NCI-H146 treated with DMSO at 0.1 percent for 48 hours (cell line): ENCODE measurements at regions not wholly inside any gene's neighbourhood (a gene's known extent, or its start where the extent isn't known, plus 50 kb on each side); places are given as distances from the start of the nearest gene placed in this dataset.
"Not testable (repeated sequence)": the region's sequence is repeated elsewhere in the genome, so short reads cannot be mapped to it uniquely, and the experiment has no call there.

Experiments used
- DNase-seq: peaks from one replicate; lab custom pipeline; 2025; ENCODE audit not compliant: unreplicated experiment; lab: John Stamatoyannopoulos, UW

DNA sequence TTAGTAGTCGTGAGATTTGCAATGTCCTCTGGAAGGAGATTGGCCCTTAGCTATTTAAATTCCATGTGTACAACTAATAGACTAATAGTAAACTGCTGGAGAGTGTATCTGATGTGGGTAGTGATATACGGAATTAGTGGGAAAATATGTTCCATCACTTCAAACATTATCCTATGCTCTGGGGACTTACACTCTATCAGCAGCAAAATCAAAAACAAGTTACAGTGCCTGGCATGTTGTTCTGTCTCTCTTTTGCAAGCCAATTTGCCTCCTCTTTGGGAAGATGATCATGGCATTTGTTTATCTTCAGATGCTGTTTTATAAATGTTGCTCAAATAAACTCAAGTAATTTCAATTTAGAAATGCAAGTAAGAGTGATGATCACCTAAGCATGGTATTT is 311.9 kb upstream of the ACO1 start:
- DNase-seq = no peak

- no peak for DNase-seq
Measured at GRCh38 chr9:32092031-32092430, 292.4 kb upstream of the ACO1 start.

DNA sequence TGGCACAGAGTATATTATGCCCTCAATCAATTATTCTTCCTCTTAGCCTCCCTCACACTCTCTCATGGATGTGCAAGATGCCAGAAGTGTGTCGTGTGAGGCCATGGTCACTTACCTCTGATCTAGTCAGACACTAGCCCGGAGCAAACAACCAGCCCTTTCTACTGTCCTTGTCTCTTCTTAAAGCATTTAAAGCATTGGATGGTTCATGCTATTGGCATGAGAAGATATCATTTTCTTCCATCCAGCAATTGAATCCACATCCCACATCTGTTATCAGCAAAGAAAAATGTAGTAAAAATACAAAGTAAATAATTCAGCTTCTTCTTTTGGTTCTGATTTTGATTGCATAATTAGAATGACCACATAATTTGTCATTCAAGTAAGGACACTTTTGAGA is 267.2 kb upstream of the ACO1 start:
- DNase-seq = no peak

GRCh38 chr9:32128546-32128945 is 255.9 kb upstream of the ACO1 start:
- DNase-seq = no peak

GRCh38 chr9:32130709-32131108 is 253.7 kb upstream of the ACO1 start:
- DNase-seq = not testable (repeated sequence)

- no peak for DNase-seq
Measured at GRCh38 chr9:32136700-32137339, 247.6 kb upstream of the ACO1 start.

DNA sequence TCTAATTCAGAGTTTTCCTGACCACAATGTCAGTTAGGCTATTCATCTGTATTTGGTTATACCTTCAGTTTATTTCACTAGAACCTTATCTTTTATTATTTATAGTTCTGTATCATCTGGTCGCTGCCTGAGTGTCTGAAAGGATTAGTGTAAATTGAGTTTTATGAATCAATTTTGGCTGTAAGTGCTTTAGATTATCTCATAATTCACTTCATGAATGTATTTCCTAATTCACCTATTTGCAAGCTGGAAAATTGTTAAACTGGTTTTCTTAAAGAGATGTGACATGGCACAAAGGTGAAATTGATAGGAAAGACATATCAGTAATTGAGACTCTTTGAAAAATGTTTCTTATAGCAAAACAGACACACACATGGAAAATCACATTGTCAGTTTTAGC is 242.4 kb upstream of the ACO1 start:
- DNase-seq = no peak

GRCh38 chr9:32148553-32148952 is 235.9 kb upstream of the ACO1 start:
- DNase-seq = not testable (repeated sequence)

DNA sequence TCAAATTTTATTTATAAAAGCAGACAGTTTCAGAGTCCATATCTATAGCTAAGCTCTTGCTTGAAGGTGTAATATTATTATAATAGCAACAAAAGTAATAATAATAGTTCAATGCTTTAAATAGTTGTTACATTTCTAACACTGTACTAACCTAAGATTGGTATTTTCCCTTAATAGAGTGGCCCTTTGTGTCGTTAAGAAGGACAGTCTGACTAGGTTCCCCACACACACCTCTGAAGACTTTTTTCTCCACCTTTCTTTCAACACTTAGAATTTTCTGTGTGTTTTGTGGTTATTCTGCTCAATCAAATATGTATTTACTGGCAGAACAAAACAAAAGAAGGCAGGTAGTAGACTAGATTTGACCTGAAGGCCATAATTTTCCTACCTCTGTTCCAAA is 223.2 kb upstream of the ACO1 start:
- DNase-seq = no peak

GRCh38 chr9:32161720-32162119 is 222.7 kb upstream of the ACO1 start:
- no peak for DNase-seq

GRCh38 chr9:32166316-32166715 is 218.1 kb upstream of the ACO1 start:
- not testable (repeated sequence) for DNase-seq

DNA sequence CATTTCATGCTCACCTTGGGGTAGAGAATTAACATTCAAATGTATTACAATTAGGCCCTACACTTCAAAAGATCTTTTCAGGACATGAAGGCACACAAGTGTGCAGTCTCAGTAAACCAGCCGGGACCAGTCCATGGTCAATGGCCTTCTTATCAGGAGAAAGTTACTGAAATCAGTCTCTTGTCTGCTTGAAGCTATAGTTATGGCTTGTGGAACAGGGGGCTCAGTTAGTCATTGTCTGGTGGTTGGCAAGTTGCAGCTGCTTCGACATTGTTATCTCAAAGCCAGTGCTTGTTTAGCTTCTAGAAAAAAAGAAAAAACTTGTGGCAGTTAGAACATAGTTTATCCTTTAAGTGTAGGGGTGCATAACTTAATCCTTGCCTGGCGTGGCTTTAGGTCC is 213.1 kb upstream of the ACO1 start:
- DNase-seq = no peak

DNA sequence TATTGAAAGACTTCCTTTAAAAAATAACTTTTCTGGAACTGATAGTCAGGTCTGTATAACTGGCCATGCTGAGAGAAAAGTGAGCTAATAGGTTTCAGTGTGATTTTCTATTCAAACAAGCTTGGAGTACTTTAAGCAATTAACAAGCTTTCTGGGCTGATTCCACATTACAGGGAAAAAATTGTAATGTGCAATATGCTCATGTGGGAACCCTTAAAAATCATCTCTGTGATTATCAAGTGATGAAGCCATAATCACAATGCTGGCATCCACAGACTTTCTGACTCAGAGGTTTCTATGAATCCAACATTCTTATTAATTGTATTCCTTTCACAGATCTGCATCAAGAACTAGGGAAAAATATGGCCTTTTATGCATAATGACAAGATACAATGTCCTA is 212.2 kb upstream of the ACO1 start:
- no peak for DNase-seq

DNA sequence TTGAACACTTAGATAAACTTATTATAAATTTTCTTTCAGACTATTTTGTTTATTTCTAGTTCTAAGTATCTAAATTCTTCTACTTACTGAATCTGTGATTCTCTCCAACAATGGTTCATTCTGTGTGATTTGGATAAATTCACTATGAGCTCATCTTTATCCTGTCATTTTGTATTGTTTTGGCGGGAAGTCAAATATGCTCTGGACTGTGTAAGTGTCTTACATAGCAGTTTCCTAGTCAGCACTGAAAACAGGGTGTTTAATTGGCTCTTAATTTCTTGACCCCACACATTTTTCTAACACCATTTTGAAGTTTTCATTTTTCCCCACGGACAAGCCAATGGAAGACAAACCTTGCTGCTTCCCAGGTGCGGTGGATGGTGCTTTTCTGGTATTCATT is 207.0 kb upstream of the ACO1 start:
- no peak for DNase-seq

- DNase-seq = no peak
Measured at GRCh38 chr9:32180597-32180996, 203.8 kb upstream of the ACO1 start.

DNA sequence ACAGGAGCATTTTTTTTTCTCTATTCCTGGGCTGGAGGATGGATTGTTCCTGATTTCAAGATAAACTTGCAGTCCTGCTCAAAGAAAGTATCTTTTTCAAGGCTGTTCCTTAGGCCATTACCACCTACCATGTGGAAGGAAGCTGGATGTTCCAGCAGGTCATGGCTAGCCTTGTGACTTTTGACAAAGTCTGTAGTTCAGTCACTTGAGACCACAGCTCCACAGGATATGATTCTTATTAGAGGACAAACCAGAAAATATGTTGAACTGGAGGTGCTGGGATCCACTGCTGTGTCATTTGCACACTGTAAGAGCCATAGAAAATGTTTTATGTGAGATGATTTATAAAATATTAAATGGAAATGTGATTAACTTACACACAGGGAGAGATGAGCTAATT is 184.2 kb upstream of the ACO1 start:
- no peak for DNase-seq

GRCh38 chr9:32200896-32201295 is 183.5 kb upstream of the ACO1 start:
- no peak for DNase-seq

DNA sequence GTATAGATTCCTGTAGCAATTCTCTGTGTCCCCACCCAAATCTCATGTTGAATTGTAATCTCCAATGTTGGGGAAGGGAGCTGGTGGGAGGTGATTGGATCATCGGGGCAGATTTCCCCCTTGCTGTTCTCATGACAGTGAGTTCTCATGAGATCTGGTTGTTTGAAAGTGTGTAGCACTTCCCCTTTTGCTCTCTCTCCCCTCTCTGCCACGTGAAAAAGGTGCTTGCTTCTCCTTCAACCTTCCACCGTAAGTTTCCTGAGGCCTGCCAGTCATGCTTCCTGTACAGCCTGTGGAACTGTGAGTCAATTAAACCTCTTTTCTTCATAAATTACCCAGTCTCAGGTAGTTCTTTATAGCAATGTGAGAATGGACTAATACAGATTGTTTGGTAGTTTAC is 175.3 kb upstream of the ACO1 start:
- DNase-seq = not testable (repeated sequence)

GRCh38 chr9:32218100-32218767 is 166.2 kb upstream of the ACO1 start:
- no peak for DNase-seq

DNA sequence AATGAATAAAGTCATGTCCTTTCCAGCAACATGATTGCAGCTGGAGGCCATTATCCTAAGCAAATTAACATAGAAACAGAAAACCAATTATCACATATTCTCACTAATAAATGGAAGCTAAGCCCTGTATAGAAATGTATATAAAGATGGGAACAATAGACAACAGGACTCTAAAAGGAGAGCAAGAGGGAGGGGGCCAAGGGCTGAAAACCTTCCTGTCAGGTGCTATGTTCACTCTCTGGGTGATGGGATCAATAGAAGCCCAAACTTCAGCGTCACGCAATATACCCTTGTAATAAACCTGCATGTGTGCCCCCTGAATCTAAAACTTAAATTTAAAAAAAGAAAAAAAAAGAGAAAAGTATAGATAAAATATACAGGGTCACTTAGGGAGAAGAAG is 163.7 kb upstream of the ACO1 start:
- no peak for DNase-seq

GRCh38 chr9:32234451-32234850 is 150.0 kb upstream of the ACO1 start:
- DNase-seq = no peak

DNA sequence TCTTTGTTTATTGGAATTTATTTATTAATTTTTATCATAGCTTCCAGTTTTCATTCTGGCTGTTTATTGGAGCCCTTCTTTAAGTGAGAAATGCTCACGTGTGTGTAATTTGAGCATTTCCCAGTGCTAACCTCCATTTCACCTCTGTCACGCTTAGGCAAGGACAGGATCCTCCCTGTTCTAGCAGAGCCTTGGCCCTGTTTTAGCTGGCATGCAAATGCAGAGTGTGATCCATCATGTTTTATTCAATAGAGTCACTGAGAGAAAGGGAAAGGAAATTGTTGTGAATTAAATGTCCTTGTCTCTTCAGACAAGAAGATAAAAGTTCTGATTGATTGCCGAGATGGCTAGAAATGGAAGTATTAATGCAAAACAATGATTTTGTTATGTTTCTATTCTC is 137.3 kb upstream of the ACO1 start:
- DNase-seq = no peak

DNA sequence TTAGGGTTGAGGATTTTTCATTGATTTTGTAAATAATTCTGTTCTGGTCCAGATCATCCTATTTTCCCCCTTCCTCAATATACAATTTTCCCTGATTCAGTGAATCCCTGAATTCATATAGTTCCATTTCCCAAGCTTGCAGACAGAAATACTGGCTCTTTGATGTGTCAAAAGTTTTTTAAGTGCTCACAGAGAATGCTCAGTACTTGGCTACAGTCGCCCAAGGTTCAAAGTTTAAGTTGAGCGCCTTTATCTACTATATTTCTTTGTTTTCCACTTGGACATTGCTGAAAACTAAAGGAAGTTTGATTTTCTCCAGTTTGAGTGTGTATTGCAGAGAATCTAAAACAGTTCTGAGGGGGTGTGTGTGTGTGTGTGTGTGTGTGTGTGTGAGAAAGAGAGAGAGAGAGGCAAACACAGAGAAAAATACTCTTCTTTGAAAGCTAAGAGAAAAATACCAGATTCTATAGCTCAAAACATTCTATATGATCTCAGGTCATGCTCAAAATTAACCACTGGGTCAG is 136.2 kb upstream of the ACO1 start:
- no peak for DNase-seq
